GM18907 (cell line): ENCODE measurements at regions not wholly inside any gene's neighbourhood (a gene's known extent, or its start where the extent isn't known, plus 50 kb on each side); places are given as distances from the start of the nearest gene placed in this dataset.

ENCODE experiments used
- ATAC-seq: cut with Tn5 transposase; IDR thresholded peaks from one replicate; pipeline ENCODE4 v1.9.1; 2021; ENCODE audit warnings: mild to moderate bottlenecking, moderate library complexity; ENCODE audit not compliant: unreplicated experiment

- no peak for ATAC-seq
Observed at GRCh38 chr5:4212981-4213819, 617.6 kb downstream of the IRX1 start.

- no peak for ATAC-seq
Observed at GRCh38 chr5:4215143-4215542, 619.5 kb downstream of the IRX1 start.

GRCh38 chr5:4216142-4216541, 620.5 kb downstream of the IRX1 start:
- ATAC-seq = no peak

GRCh38 chr5:4220016-4220415, 624.4 kb downstream of the IRX1 start:
- ATAC-seq = no peak

GRCh38 chr5:4221048-4221447, 625.4 kb downstream of the IRX1 start:
- ATAC-seq = no peak

- no peak for ATAC-seq
Observed at GRCh38 chr5:4222147-4222546, 626.5 kb downstream of the IRX1 start.

GRCh38 chr5:4222821-4223220, 627.2 kb downstream of the IRX1 start:
- no peak for ATAC-seq

- ATAC-seq = no peak
Observed at GRCh38 chr5:4225741-4226140, 630.1 kb downstream of the IRX1 start.

- ATAC-seq = no peak
Observed at GRCh38 chr5:4226565-4226964, 630.9 kb downstream of the IRX1 start.

- no peak for ATAC-seq
Observed at GRCh38 chr5:4228708-4229107, 633.1 kb downstream of the IRX1 start.

- no peak for ATAC-seq
Observed at GRCh38 chr5:4229414-4230292, 634.0 kb downstream of the IRX1 start.

- no peak for ATAC-seq
Observed at GRCh38 chr5:4230471-4230785, 634.8 kb downstream of the IRX1 start.

GRCh38 chr5:4230786-4231641, 635.4 kb downstream of the IRX1 start:
- no peak for ATAC-seq

GRCh38 chr5:4232084-4232483, 636.5 kb downstream of the IRX1 start:
- ATAC-seq = no peak

GRCh38 chr5:4233671-4234070, 638.0 kb downstream of the IRX1 start:
- no peak for ATAC-seq

- ATAC-seq = no peak
Observed at GRCh38 chr5:4243479-4244264, 648.0 kb downstream of the IRX1 start.

GRCh38 chr5:4244306-4244705, 648.7 kb downstream of the IRX1 start:
- ATAC-seq = no peak

- ATAC-seq = no peak
Observed at GRCh38 chr5:4245076-4245475, 649.4 kb downstream of the IRX1 start.

- no peak for ATAC-seq
Observed at GRCh38 chr5:4245511-4245910, 649.9 kb downstream of the IRX1 start.

- ATAC-seq = no peak
Observed at GRCh38 chr5:4246447-4246846, 650.8 kb downstream of the IRX1 start.
